OCI-LY3 (cell line): ENCODE measurements at regions not wholly inside any gene's neighbourhood (a gene's known extent, or its start where the extent isn't known, plus 50 kb on each side); places are given as distances from the start of the nearest gene placed in this dataset.

Experiments
- CTCF ChIP-seq: fragments of 200-600, 300-600 bp; sonication (generic); IDR thresholded peaks from 2 replicates; pipeline ENCODE4 v1.5.1; 2014; ENCODE audit warnings: antibody characterized with exemption, low read length, low read depth
- EZH2phosphoT487 ChIP-seq: fragments of 200-600 bp; shearing (Covaris generic); IDR thresholded peaks from 2 replicates; pipeline ENCODE4 v1.6.1; 2018; ENCODE audit warnings: antibody characterized with exemption, mixed run types, low read depth

GRCh38 chr4:14835288-14835687 lies 167.0 kb upstream of the CPEB2 start:
- TF ChIP-seq CTCF (no peak), EZH2phosphoT487 (no peak)
